ENCODE measurements at regions not wholly inside any gene's neighbourhood (a gene's known extent, or its start where the extent isn't known, plus 50 kb on each side); places are given as distances from the start of the nearest gene placed in this dataset.

DNA sequence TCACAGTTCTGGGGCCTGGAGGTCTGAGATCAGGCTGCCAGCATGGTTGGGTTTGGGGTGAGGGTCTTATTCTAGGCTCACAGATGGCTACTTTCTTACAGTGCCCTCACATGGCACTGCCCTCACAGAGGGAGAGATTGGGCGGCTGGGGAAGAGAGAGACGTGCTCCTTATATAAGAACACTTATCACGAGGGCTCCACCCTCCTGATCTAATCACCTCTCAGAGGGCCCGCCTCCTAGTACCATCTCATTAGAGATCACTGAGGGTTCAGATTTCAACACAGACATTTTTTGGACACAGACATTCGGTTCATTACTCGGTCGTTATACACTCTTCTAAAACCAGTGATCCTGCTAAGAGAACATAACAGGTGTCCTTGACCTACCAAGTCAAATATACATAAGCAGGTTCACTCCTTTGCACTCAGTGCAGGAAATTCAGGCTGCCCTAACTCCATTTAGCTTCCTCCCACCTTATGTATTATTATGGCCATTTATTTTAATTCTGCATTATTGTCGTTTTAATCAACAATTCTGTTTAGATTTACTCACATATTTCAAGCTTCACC lies 121.7 kb downstream of the ICE1 start:
- intact Hi-C loops (cut with DNase I): no loop called here
- H3K27ac ChIP-seq: no peak overlapping the region
- DNase-seq: no peak
- WGBS, 2 donors: 54 to 74% methylated on average over 8 of the region's 8 CpGs
- no peak overlapping the region for H3K4me3 ChIP-seq
- H3K36me3 ChIP-seq: no peaks in the 10 kb centered on the region
- H3K9me3 ChIP-seq: no peaks in the 10 kb centered on the region
- no peaks in the 10 kb centered on the region for H3K4me1 ChIP-seq
- no peaks in the 10 kb centered on the region for H3K27me3 ChIP-seq
- TF ChIP-seq EP300 (IDR thresholded peaks at IDR 0.05): no peak
- no peak for TF ChIP-seq POLR2AphosphoS5 (IDR thresholded peaks at IDR 0.05)
- TF ChIP-seq, protein P1, sequence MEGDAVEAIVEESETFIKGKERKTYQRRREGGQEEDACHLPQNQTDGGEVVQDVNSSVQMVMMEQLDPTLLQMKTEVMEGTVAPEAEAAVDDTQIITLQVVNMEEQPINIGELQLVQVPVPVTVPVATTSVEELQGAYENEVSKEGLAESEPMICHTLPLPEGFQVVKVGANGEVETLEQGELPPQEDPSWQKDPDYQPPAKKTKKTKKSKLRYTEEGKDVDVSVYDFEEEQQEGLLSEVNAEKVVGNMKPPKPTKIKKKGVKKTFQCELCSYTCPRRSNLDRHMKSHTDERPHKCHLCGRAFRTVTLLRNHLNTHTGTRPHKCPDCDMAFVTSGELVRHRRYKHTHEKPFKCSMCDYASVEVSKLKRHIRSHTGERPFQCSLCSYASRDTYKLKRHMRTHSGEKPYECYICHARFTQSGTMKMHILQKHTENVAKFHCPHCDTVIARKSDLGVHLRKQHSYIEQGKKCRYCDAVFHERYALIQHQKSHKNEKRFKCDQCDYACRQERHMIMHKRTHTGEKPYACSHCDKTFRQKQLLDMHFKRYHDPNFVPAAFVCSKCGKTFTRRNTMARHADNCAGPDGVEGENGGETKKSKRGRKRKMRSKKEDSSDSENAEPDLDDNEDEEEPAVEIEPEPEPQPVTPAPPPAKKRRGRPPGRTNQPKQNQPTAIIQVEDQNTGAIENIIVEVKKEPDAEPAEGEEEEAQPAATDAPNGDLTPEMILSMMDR (IDR thresholded peaks at IDR 0.05): no peak
- TF ChIP-seq POLR2A (IDR thresholded peaks at IDR 0.05): no peak

DNA sequence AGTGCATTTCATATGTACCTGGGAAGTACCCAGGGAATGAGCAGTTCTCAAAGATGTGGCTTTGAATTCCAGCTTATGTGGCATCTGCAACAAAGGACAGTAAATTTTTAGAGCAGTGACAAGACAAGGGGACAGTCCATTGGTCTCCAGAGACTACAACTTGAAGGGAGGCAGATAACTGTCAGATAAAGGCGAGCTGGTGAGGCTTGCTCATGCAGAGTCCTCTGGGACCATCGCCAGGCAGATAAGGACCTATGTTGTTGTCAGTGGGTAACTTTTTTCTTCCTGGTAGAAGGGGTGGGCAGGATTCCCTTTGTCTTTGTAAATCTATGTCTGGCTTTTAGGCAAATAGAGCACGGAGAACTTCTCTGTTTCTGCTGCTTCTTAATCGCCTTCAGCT lies 120.2 kb downstream of the ICE1 start:
- H3K36me3 ChIP-seq: no peaks in the 10 kb centered on the region
- DNase-seq: no peak
- intact Hi-C loops (cut with DNase I): no loop called here
- H3K4me1 ChIP-seq: no peaks in the 10 kb centered on the region
- H3K27ac ChIP-seq: no peak overlapping the region
- no peak overlapping the region for H3K4me3 ChIP-seq
- H3K27me3 ChIP-seq: no peaks in the 10 kb centered on the region
- no peaks in the 10 kb centered on the region for H3K9me3 ChIP-seq
- TF ChIP-seq POLR2A (IDR thresholded peaks at IDR 0.05) (no peak), EP300 (IDR thresholded peaks at IDR 0.05) (no peak)
- 66 to 71% methylated on average over 4 of the region's 4 CpGs for WGBS, 2 donors

DNA sequence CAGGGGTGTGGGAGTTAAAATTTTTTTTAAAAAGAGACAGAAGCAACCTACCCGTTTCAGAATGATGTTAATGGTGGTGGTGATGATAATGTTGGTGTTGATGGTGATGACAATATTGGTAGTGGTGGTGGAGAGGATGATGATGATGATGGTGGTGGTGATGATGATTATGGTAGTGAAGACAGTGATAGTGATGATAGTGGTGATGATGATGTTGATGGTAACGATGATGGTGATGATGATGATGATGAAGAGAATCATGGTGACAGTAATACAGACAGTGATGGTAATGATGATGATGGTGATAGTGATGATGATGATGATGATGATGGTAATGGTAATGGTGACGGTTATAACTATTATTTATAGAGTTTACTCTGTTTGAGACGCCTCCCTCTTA lies 117.6 kb downstream of the ICE1 start:
- Histone ChIP-seq H3K4me1 (no peaks in the 10 kb centered on the region), H3K9me3 (no peaks in the 10 kb centered on the region), H3K4me3 (no peak overlapping the region), H3K36me3 (no peaks in the 10 kb centered on the region), H3K27ac (no peak overlapping the region), H3K27me3 (no peaks in the 10 kb centered on the region)
- intact Hi-C loops (cut with DNase I): no loop called here
- WGBS, 2 donors: 62 to 63% methylated on average over 4 of the region's 4 CpGs
- no peak for TF ChIP-seq POLR2A (IDR thresholded peaks at IDR 0.05)
- no peak for TF ChIP-seq POLR2AphosphoS5 (IDR thresholded peaks at IDR 0.05)
- TF ChIP-seq, protein P1 (IDR thresholded peaks at IDR 0.05): no peak
- no peak for TF ChIP-seq EP300 (IDR thresholded peaks at IDR 0.05)
- no peak for DNase-seq

Data from sigmoid colon (tissue), 6 donors.